ENCODE measurements at regions not wholly inside any gene's neighbourhood (a gene's known extent, or its start where the extent isn't known, plus 50 kb on each side); places are given as distances from the start of the nearest gene placed in this dataset.
A peak's percentile ranks its signal among the peaks of the same experiment; 100 is the strongest.

DNA sequence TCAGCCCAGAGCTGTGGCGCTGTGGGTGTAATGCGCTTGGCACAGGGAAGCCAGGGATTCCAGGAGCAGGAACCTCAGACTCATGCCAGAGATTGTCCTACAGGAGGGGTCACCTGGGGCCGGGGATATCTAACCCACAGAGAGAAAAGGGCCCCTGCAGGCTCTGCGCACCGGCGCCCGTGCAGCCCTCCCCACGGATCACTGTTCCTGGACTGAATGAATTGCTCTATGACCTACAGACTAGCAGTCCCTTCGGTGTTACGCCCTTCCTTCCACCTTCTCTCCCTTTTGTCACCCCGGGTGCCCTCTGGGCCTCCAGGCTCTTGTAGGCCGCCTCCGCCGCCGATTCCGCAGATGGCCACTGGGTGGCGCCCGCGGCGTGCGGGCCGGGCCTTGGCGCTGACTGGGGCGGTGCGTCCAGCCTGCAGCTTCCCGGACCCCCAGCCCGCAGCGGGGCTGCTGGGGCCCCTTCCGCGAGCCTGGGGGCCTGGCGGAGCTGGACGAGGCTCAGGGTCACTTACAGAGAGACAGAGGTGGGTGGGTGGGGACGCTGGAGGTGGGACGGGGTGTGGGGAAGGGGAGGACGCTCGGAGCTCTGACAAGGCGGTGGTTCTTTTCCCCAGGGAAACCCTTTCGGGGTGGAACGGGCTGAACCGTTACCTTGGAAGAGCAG is 101.3 kb downstream of the IER5 start:
- H3K9ac ChIP-seq (ENCODE audit: insufficient read depth, low read length, poor library complexity, severe bottlenecking), result no peak overlapping the region
- WGBS (ENCODE audit: insufficient coverage), result 11% methylated on average over 39 of the region's 40 CpGs
- H3K27ac Mint-ChIP-seq, result no peak overlapping the region
- TF ChIP-seq, protein P1, sequence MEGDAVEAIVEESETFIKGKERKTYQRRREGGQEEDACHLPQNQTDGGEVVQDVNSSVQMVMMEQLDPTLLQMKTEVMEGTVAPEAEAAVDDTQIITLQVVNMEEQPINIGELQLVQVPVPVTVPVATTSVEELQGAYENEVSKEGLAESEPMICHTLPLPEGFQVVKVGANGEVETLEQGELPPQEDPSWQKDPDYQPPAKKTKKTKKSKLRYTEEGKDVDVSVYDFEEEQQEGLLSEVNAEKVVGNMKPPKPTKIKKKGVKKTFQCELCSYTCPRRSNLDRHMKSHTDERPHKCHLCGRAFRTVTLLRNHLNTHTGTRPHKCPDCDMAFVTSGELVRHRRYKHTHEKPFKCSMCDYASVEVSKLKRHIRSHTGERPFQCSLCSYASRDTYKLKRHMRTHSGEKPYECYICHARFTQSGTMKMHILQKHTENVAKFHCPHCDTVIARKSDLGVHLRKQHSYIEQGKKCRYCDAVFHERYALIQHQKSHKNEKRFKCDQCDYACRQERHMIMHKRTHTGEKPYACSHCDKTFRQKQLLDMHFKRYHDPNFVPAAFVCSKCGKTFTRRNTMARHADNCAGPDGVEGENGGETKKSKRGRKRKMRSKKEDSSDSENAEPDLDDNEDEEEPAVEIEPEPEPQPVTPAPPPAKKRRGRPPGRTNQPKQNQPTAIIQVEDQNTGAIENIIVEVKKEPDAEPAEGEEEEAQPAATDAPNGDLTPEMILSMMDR (IDR thresholded peaks at IDR 0.05), result peak; percentile 87
- no peaks in the 10 kb centered on the region for H3K79me2 ChIP-seq (ENCODE audit: insufficient read depth, low read length)
- intact Hi-C loops (cut with micrococcal nuclease), result no loop called here
- H3K27me3 ChIP-seq (ENCODE audit: control insufficient read depth in 2 of 2, insufficient read depth in 2 of 2, low read length in 2 of 2), result peaks cover 0 to 2% of the 10 kb centered on the region in 2 donors
- H4K20me1 ChIP-seq (ENCODE audit: insufficient read depth, low read length), result no peaks in the 10 kb centered on the region
- H3K27me3 Mint-ChIP-seq (ENCODE audit: low read depth in 3 of 3), result peaks cover 6 to 15% (median 12%) of the 10 kb centered on the region in 3 donors
- peak overlapping the region in 1 of 2 donors; percentile 21 for H3K4me3 Mint-ChIP-seq
- H2AFZ ChIP-seq (ENCODE audit: insufficient read depth, low read depth, low read length, poor library complexity, severe bottlenecking), result no peak overlapping the region
- H3K4me3 ChIP-seq (replicated peaks in 1 of 3; ENCODE audit: low read depth in 2 of 3, low read length in 3 of 3), result peak overlapping the region in 1 of 3 experiments; percentile 15
- no peaks in the 10 kb centered on the region for H3K9me3 ChIP-seq (replicated peaks in 1 of 2; ENCODE audit: control insufficient read depth in 1 of 2, insufficient read depth in 1 of 2, low read length in 2 of 2)
- H3K27ac ChIP-seq (ENCODE audit: low read depth in 1 of 2, low read length in 2 of 2), result no peak overlapping the region
- H3K36me3 Mint-ChIP-seq, result no peaks in the 10 kb centered on the region
- DNase-seq, result peak; percentile 18 to 44 (median 30)
- no peaks in the 10 kb centered on the region for H3K36me3 ChIP-seq (replicated peaks in 1 of 2; ENCODE audit: control insufficient read depth in 1 of 2, insufficient read depth in 2 of 2, low read length in 2 of 2)
- H3K4me1 ChIP-seq (ENCODE audit: control insufficient read depth in 1 of 2, insufficient read depth in 2 of 2, low read length in 2 of 2), result peaks cover 0 to 7% of the 10 kb centered on the region in 2 donors
- peaks cover 0 to 2% (median 0%) of the 10 kb centered on the region in 7 donors for H3K9me3 Mint-ChIP-seq
- H3K4me2 ChIP-seq (replicated peaks; ENCODE audit: extremely low read depth, low read length, poor library complexity, severe bottlenecking), result peak overlapping the region; percentile 34
- H3K4me1 Mint-ChIP-seq, result peaks cover 5% of the 10 kb centered on the region

DNA sequence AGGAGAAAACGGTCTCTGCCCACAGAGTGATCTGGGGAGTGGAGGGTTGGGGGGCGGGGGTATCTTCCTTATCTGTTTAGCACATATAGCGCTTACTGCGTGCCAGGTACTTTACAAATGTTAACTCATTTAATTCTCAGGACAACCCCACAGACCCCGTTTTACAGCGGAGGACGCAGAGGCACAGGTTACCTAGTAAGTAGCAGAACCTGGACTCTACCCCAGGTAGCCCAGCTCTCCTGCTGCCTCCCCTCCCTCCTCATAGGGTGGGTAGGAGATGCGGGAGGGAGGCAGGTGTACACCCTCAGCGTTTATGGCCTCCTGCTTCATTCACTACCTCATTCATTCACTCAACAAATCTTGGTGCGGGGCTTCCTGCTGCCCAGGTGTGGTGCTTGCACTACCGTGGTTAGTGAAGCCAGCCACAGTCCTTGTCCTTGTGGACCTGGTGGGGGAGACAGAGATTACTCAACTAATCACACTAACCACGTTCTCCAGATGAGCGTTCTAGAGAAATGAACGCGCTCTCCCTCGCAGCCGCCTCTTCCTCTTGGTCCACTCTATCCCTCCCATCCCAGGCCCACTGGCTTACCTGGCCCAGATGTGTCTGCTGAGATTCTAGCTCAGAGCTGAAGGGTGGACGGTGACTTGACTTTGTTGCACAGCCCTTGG is 102.0 kb downstream of the IER5 start:
- intact Hi-C loops (cut with micrococcal nuclease), result no loop called here
- H3K27me3 ChIP-seq (ENCODE audit: control insufficient read depth in 2 of 2, insufficient read depth in 2 of 2, low read length in 2 of 2), result peaks cover 0 to 2% of the 10 kb centered on the region in 2 donors
- H3K4me2 ChIP-seq (replicated peaks; ENCODE audit: extremely low read depth, low read length, poor library complexity, severe bottlenecking), result peak overlapping the region; percentile 34
- no peak overlapping the region for H3K4me3 Mint-ChIP-seq
- WGBS (ENCODE audit: insufficient coverage), result 100% methylated on average over 1 of the region's 18 CpGs
- no peaks in the 10 kb centered on the region for H3K36me3 ChIP-seq (replicated peaks in 1 of 2; ENCODE audit: control insufficient read depth in 1 of 2, insufficient read depth in 2 of 2, low read length in 2 of 2)
- H3K36me3 Mint-ChIP-seq, result no peaks in the 10 kb centered on the region
- no peaks in the 10 kb centered on the region for H4K20me1 ChIP-seq (ENCODE audit: insufficient read depth, low read length)
- no peak overlapping the region for H2AFZ ChIP-seq (ENCODE audit: insufficient read depth, low read depth, low read length, poor library complexity, severe bottlenecking)
- H3K27ac Mint-ChIP-seq, result peak overlapping the region in 1 of 7 donors; percentile 58
- H3K4me1 ChIP-seq (ENCODE audit: control insufficient read depth in 1 of 2, insufficient read depth in 2 of 2, low read length in 2 of 2), result peaks cover 0 to 7% of the 10 kb centered on the region in 2 donors
- peaks cover 6 to 14% (median 12%) of the 10 kb centered on the region in 3 donors for H3K27me3 Mint-ChIP-seq (ENCODE audit: low read depth in 3 of 3)
- H3K27ac ChIP-seq (ENCODE audit: low read depth in 1 of 2, low read length in 2 of 2), result no peak overlapping the region
- no peaks in the 10 kb centered on the region for H3K79me2 ChIP-seq (ENCODE audit: insufficient read depth, low read length)
- H3K9ac ChIP-seq (ENCODE audit: insufficient read depth, low read length, poor library complexity, severe bottlenecking), result no peak overlapping the region
- DNase-seq, result no peak
- peaks cover 5% of the 10 kb centered on the region for H3K4me1 Mint-ChIP-seq
- H3K9me3 ChIP-seq (replicated peaks in 1 of 2; ENCODE audit: control insufficient read depth in 1 of 2, insufficient read depth in 1 of 2, low read length in 2 of 2), result no peaks in the 10 kb centered on the region
- TF ChIP-seq, protein P1 (IDR thresholded peaks at IDR 0.05), result no peak
- H3K9me3 Mint-ChIP-seq, result peaks cover 0 to 2% (median 0%) of the 10 kb centered on the region in 7 donors
- peak overlapping the region in 1 of 3 experiments; percentile 15 for H3K4me3 ChIP-seq (replicated peaks in 1 of 3; ENCODE audit: low read depth in 2 of 3, low read length in 3 of 3)

Data from CD14-positive monocyte (primary cell).